DMS53 (cell line): ENCODE measurements at regions not wholly inside any gene's neighbourhood (a gene's known extent, or its start where the extent isn't known, plus 50 kb on each side); places are given as distances from the start of the nearest gene placed in this dataset.

Source experiments
- DNase-seq: peaks from one replicate; lab custom pipeline; 2025; lab: John Stamatoyannopoulos, UW

DNA sequence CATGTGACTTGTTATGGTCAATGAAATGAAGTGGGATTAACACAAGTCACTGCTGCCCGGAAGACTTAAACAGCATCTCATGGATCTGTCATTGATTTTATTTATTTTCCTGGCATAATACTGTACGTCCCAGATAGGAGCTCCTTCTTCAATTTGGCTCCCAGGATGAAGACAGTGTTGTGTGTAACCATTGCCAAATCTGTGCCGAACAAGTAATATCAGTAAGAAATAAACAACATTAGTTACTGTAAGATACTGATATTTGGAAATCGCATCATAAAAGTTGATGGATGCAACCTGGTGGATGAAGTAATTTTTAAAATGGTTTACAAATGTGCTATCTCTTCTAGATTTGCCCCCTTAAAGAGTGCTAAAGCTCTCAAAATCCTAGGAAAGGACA, 419.0 kb upstream of the MMADHC start:
- DNase-seq, result no peak

DNA sequence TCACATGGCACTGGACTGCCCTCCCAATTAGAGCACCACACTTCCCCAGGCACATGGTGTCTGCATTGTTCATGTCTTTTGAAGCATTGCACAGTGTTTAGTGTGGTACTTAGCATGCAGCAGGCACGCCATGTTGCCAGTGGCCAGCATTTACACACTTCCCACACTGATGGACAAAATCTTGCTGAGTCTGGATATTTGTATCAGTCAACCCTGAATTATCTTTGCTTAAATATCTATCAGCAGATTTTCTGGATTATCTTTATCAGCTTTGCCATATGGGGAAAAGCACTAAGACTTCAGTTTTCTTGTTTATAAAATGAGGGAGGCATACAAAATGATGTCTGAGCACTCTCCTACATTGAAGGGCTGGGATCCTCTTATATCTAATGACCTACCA, 416.0 kb upstream of the MMADHC start:
- DNase-seq, result no peak

DNA sequence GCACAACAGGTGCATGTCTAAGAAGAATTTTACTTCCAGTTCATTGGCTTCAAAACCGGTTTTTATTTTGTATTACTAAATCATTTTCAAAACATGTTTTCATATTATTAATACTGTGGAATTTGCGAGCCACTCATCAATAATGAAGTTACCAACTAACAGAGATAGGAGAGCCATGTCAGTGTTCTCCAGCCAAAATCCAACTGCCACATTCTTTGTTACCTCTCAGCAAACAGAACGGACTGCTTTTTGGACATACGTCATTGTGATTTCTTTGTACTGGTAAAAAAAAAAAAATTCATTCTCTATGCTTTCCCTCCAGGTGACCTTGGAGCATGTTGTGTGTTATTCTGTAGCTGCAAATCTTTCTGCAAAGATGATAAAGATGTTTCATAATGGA, 414.2 kb upstream of the MMADHC start:
- no peak for DNase-seq

DNA sequence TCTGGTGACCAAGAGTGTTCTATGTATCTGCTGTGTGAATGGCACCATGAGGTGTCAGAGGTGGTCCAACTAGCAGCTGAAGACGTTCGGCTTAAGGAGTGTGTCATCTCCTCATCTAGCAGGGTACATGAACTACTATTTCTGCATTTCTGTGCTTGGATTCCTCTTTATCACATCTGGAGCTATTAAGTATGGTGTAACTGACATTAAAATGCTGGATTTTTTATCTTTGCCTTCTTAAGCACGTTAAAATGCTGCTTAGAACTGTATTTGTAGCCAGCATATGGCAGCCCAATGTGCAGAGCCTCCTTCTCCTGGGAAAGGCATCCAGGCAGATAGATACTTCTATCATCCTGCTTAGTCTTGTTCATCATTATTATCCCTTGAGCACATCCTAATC, 409.3 kb upstream of the MMADHC start:
- DNase-seq, result no peak

DNA sequence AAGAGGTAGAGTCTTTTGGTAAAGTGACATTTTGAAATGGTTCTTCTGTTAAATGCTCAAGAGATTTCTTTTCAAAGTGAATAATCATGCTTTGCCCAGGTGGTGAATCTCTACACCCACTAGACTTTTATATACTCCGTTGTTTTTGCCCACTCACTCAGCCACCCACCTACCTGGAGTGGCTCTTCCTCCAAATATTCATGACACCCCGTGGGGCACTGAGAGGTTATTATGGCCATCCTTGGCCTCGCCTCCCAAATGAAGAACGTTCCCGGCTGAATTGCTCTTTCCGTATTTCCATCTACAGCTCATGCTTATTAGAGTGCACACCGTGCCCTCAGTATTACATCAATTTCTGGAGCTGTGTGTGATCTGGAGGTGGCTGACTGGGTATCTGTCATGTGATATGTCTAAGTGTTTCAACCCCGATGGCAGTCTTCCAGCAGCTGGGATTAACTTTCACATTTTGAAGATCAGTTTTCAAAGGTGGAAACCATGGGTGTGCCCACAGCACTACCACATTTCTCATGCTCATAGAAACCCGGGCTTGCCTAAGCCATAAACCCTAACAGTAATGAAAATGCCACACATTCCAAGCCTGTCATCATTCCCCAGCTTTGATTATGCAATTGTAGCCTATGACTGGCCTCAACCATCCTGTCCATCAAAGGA, 406.6 kb upstream of the MMADHC start:
- peak; percentile 51 for DNase-seq

DNA sequence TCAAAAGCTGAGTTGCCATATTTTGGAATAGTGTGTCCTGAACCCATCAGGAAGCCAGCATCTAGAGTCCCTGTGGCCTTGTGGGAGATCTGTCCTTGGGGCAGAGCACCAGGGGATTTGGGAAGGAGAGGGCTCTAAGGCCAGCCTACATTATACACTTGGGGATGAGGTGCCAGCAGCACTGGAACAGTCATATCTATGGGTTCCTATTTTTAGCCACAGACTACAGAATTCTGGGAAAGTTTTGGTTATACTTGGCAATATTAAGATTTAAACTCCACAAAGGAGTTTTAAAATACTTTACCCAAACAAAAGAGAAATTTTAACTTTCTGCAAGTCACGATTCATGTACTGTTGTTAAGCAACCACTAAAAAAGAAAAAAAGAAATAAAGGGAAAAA, 405.7 kb upstream of the MMADHC start:
- no peak for DNase-seq

DNA sequence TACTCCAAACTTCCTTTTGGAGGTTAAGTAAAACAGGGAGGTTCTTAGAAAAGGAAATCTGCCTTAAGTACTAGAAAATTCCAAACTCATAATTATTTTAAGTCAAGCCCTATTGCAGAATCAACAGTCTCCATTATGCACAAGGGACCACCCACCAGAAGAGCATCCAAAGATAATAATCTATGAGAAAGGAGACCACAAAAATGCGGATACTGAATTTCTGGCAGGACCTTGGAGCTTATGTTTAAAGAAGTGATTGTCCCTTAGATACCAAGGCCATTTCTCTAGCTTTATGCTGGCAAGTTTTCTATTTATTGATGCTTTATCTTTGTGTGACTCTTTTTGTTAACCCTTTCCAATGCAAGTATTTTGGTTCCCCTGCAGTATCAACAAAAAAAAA, 404.0 kb upstream of the MMADHC start:
- no peak for DNase-seq

DNA sequence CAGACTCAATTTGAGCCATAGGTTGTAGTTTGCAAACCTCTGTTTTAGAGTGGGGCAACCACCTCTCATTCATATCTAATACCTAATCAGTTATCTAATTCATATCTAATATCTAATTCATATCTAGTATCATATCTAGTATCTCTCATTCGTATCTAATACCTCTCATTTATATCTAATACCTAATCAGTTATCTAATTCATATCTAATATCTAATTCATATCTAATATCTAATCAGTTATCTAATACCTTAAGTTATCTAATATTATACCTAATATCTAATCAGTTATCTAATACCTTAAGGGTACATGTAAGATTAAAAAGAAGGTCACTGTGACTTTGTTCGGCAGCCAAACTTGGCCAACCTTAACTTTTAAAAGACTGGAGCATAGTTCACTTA, 403.4 kb upstream of the MMADHC start:
- no peak for DNase-seq

DNA sequence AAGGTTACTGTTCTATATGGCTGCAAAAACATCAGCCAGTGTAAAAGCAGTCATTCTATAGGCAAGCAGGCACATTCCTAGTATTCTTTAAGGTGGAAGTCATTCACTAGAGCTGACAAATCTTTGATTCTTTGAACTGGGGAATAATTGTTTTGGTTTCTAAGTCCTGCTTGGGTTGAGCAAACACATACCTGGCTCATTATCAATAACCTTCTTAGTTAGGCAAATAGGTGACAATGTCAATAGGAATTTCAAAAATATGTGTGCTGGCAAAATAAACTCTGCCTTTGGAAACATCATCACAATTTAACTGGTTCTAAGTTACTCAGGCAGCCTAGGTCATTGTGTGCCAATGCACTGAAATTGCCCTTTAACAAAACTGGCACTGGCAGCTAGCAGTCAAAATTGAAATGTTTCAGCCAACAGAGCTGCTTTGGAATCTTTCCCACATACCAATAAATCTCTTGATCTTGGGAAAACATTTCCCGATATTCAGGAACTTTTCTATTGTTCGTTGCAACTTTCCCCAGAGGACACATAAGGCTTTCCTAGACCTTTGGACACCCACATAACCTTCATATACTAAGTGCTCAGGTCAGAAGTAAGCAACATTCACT, 402.0 kb upstream of the MMADHC start:
- DNase-seq, result no peak

DNA sequence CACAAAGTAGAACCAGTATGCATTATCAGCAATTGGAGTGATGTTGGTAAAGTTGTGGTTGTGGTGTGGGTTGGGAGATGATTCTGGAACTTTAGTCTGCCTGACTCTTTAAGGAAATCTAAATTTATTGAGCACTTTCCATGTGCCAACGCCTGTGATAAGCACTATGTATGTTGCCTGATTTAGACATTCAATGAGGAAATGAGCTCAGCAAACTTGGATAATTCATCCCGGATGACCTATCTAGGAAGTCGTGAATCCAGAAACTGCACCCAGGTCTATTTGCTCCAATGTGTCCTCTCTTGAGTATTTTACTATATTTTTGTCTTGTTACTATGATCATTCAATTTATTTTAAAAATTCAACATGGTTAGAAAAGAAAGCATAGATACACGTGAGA, 400.8 kb upstream of the MMADHC start:
- no peak for DNase-seq

DNA sequence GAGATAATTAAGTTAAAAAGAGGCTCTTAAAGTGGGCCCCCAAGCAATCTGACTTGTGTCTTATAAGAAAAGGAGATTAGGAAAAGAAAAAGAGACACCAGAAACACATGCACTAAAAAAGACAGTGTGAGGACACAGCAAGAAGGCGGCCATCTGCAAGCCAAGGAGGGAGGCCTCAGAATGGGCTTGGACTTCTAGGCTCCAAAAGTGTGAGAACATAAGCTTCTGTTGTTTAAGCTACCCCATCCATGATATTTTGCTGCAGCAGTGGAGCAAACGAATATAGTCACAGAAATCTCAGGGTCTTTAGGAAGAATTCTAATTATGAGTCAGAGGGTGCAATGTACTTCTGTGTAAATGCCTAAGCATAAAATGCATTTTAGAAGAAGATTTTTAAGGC, 399.3 kb upstream of the MMADHC start:
- DNase-seq, result no peak

DNA sequence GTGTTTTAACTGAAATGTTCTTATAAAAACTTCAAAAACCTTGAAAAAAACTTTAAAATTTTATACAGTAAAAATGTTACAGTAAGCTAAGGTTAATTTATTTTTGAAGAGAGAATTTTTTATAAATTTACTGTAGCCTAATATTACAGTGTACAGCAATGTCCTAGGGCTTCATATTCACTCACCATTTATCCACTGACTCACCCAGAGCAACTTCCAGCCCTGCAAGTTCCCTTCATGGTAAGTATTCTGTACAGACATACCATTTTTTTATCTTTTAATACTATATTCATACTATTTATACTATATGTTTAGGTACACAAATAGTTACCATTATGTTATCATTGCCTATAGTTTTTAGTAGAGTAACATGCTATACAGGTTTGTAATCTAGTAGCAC, 396.7 kb upstream of the MMADHC start:
- no peak for DNase-seq

DNA sequence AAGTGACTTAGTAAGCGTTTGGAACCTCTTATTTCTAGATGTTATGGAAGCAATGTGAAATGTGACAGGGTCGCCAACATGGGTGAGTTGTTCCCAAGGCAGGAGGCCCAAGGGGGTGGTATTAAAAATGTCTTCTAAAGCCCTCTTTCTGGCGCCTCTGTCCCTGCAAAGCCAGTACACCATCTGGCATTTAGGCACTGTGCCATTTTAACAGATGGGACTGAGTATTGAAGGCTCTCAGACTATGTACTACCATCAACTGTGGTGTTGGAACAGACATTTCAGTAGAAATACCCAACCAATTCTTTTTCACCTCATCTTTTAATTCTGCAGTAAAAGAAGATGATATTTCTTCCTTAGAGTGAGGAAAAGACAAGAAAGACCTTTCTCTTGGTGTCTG, 384.5 kb upstream of the MMADHC start:
- DNase-seq, result no peak

DNA sequence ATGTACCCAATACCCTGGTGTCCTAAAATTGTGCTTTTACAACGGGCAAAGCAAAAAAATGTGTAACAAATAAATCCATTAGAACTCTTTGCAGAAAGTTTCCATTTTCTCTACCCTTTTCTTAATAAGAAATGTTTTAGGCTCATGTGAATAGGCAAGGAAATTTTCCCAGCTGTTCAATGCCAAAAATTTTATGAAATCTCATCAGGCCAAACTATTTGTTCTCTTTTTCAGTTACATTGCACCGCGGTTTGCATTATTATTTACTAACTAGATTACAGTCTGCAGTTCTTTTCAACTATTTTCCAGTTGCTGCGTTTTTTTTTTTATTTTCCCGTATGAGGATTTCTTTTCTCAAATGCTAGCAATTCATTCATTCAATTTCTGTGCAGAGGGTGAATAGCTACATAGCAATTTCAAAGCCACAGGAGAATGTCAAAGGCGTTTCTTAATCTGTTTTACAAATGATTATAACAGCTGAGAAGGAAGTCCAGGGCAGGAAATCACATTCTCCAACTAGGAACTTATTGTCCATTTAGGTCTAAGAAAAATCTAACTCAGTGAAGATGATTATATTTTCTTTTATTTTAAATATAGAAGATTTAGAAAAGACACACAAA, 367.5 kb upstream of the MMADHC start:
- no peak for DNase-seq

DNA sequence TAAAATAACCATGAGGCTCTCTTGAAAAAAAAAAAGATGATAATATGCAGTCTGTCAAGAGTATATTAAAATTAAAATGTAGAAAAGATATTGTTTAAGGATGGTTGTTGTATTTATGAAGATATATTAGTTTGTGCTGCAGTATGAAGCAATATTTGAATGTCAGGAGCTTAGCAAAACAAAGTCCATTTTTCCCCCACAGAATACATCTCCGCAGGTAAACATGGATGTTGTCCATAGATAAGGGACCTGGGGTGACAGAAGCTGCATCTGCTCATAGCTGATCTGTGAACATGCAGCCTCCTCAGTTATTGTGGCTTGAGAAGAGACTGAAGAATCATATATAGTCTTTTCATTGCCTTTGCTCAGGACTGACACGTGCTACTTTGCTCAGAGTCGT, 366.1 kb upstream of the MMADHC start:
- DNase-seq, result no peak

DNA sequence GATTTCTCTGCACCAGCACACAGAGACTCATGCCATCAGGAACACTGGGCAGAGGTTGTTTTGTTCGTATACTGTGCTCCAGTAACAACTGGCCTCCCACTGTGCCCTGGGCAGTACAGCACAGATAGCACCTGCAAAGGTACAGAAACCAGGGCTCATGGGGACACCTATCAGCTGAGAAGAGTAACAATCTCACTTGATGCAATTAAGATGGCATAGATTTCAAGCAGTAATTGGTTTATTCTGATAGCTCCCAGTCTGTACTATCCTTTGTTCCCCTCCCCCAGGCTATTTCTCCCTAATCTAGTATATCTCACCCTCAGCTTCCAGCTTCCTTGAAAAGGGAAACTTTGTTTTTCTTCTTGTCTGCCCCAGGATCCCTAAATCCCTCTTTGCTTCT, 343.9 kb upstream of the MMADHC start:
- DNase-seq, result no peak

DNA sequence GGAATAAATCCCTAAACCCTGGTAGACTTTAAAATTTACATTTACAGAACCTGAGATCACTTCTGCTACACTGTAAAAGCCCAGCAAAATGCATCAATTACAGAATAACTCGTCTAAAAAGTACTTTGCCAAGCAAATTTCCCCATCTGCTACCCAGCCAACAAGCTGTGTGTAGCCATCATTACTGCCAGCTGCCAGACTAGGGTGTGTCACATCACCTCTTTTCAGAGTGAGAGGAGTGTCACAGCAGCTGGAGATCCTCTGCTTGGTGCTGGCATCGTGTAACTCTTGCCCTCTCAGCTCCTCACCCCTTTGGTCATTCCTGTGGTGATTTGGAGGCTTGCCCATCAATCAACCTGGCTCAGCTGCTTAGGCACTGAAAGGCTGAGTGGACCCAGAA, 340.4 kb upstream of the MMADHC start:
- DNase-seq, result no peak

DNA sequence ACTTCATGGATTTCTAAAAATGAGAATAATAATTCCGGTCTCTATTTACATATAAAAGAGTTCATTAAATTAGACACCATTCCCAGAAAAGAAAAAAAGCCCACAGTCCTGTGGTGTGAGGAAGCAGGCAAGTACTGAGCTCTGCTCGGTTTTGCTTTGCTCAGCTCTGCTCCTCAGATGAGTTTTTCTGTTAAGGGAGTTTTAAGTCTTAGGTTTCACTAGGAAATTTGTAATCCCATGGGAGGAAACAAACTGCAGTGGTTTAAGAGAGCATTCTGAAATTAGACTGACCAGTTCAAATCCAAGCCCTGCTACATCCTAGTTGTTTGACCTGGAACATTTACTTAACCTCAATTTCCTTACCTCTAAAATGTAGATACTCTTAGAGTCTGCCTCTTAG, 338.6 kb upstream of the MMADHC start:
- no peak for DNase-seq

DNA sequence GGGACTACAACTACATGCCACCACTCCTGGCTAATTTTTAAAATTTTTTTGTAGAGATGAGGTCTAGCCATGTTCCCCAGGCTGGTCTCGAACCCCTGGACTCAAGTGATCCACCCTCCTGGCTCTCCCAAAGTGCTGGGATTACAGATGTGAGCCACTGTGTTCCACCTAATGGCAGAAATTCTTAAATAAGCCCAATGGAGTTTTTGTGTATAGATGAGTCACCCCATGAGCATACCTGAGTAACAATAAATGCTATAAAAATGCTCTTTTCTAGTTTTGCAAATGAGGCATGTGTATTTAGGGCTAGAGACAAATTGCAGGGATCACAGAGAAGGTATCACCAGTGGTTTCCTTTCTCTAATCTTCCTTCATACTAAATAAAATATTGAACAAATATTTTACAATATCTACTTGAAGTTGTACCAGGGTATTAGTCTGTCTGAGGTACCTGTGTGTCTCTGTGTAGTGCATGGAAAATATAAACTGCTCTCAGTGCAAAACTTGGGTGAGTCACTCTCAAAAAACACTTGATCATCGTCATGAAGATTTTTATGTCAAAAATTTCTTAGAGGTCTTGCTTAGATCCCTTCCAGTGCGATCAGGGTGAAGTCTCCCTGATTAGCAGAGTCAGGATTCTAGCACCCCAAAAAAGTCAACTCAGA, 337.1 kb upstream of the MMADHC start:
- DNase-seq, result no peak

DNA sequence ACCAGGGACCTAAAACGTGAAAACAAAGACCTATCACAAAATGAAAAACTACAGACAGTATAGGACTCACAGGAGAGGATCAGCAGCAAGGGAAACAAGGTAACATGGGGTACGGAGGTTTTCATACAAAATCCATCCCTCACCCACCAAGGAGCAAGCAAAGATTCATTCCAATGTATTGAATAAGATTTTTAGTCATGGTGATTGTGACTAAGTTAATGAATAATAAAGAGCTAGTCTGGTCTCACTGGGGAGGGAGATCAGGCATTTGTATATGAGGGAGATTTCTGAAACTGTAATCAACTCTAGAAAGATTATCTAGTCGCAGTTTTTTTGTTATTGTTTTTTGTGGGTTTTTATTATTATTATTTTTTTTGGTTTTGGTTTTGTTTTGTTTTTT, 336.5 kb upstream of the MMADHC start:
- DNase-seq, result no peak

DNA sequence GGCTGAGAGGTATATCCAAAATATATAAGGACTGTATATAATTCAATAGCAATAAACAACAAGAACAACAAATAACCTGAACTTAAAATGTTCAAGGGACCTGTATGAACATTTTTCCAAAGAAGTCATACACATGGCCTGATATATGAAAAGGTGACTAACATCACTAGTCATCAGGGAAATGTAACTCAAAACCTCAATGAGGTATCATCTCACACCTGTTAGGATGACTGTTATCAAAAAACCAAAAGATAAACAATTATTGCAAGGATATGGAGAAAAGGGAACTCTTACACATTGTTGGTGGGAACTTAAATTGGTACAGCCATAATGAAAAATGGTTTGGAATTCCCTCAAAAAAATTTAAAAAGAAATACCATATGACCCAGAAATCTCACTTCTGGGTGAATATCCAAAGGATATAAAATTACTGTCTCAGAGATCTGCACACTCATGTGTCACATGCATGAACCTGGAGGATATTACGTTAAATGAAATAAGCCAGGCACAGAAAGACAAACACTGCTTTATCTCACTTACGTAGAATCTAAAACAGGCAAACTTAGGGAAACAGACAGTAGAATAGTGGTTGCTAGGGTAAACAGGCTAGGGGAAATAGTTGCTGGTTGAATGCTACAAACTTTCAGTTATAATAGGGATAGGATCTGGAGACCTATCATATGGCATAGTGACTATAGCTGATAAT, 334.5 kb upstream of the MMADHC start:
- DNase-seq, result peak; percentile 10

DNA sequence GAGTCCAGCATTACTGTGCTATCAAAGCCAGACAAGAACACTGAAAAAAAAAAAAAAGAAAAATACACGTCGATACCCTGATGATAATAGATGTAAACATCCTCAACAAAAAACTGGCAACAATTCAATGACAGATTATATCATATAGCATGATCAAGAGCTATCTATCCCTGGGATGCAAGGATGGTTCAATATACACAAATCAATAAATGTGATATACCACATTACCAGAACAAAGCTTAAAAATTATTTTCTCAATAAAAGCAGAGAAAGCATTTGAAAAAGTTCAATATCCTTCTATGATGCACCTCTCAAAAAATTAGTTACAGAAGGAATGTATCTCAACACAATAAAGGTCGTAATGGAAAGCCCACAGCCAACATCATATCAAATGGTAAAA, 332.8 kb upstream of the MMADHC start:
- DNase-seq, result no peak

DNA sequence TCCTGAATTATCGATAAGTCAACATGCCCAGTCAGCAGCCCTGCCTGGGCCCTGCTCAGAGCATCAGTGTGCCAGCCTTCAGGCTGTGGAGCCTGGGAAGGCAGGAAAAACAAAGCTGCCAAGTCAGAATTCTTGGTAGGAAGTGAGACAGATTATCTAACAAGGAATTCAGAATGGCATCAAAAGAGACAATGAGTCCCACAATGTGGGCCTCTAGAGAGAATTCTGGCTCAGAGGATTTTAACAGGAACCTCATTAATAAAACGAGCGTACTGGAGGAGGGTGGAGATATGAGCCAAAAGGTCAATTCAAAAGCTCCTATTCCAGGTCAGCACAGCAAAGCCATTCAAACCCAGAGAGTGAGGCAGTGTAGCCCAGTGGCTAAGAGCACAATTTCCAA, 327.6 kb upstream of the MMADHC start:
- no peak for DNase-seq
